OCI-LY7 (cell line): ENCODE measurements at regions not wholly inside any gene's neighbourhood (a gene's known extent, or its start where the extent isn't known, plus 50 kb on each side); places are given as distances from the start of the nearest gene placed in this dataset.

ENCODE experiments used
- EZH2phosphoT487 ChIP-seq: fragments of 200-600 bp; sonication (generic); IDR thresholded peaks from 2 replicates; pipeline ENCODE4 v1.6.1; 2018; ENCODE audit warnings: low read depth, borderline replicate concordance, mild to moderate bottlenecking, mixed run types, antibody characterized with exemption, low read length, moderate library complexity, mixed read lengths
- TF ChIP-seq, protein P1 (sequence below): fragments of 200-600 bp; sonication (generic); conservative IDR thresholded peaks from 2 replicates; pipeline ENCODE4 v1.5.1; 2014; ENCODE audit warnings: mild to moderate bottlenecking, antibody characterized with exemption, low read length, moderate library complexity, mixed read lengths

DNA sequence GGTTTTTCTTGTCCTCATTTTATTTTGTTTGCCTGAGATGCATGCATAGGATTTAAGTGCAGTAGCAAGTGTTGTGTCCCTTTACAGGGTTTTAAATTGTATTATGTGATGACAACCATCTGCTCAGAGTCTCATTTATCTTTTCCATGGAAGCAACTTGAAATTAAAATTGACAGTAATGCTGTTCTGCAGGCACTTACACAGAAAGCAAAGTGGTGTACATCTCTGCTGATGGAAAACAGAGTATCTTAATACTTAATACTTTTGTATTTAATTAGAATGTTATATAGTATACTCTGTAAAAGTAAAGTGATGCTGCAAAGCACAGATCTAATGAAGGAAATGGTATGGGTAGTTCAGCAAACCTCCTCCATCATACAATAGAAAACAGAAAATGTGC, 482.9 kb downstream of the POM121L12 start:
- TF ChIP-seq, protein P1, sequence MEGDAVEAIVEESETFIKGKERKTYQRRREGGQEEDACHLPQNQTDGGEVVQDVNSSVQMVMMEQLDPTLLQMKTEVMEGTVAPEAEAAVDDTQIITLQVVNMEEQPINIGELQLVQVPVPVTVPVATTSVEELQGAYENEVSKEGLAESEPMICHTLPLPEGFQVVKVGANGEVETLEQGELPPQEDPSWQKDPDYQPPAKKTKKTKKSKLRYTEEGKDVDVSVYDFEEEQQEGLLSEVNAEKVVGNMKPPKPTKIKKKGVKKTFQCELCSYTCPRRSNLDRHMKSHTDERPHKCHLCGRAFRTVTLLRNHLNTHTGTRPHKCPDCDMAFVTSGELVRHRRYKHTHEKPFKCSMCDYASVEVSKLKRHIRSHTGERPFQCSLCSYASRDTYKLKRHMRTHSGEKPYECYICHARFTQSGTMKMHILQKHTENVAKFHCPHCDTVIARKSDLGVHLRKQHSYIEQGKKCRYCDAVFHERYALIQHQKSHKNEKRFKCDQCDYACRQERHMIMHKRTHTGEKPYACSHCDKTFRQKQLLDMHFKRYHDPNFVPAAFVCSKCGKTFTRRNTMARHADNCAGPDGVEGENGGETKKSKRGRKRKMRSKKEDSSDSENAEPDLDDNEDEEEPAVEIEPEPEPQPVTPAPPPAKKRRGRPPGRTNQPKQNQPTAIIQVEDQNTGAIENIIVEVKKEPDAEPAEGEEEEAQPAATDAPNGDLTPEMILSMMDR = no peak
- no peak for TF ChIP-seq EZH2phosphoT487
